ENCODE measurements at regions not wholly inside any gene's neighbourhood (a gene's known extent, or its start where the extent isn't known, plus 50 kb on each side); places are given as distances from the start of the nearest gene placed in this dataset.

GRCh38 chr4:11597506-11597905 lies 168.8 kb upstream of the HS3ST1 start:
- ATAC-seq (no peak), DNase-seq (ENCODE audit: extremely low read depth in 1 of 4, low spot score in 3 of 4) (no peak), FAIRE-seq (no peak)
- no TSS peak for BruUV-seq (replicated peaks)
- Histone ChIP-seq H3K9me1 (ENCODE audit: control insufficient read depth, insufficient read depth, low read length) (no peaks in the 10 kb centered on the region), H3K27ac (ENCODE audit: extremely low read depth, low read depth, low read length) (no peak overlapping the region), H3K27me3 (ENCODE audit: control insufficient read depth in 2 of 2, insufficient read depth in 2 of 2, low read length in 2 of 2) (no peaks in the 10 kb centered on the region), H3K79me2 (ENCODE audit: control insufficient read depth, insufficient read depth, low read length) (no peaks in the 10 kb centered on the region), H2AFZ (ENCODE audit: low read depth, low read length) (no peak overlapping the region), H3K4me1 (replicated peaks in 1 of 2; ENCODE audit: control insufficient read depth in 2 of 2, insufficient read depth in 2 of 2, low read length in 2 of 2) (no peaks in the 10 kb centered on the region), H3K36me3 (ENCODE audit: control insufficient read depth, insufficient read depth, low read length) (no peaks in the 10 kb centered on the region), H4K20me1 (replicated peaks; ENCODE audit: control insufficient read depth, insufficient read depth, low read length) (no peaks in the 10 kb centered on the region), H3K9me3 (replicated peaks; ENCODE audit: control insufficient read depth, insufficient read depth, low read depth, low read length) (no peaks in the 10 kb centered on the region), H3K4me2 (ENCODE audit: insufficient read depth, low read length) (no peak overlapping the region), H3K4me3 (no peak overlapping the region), H3K9ac (ENCODE audit: insufficient read depth in 1 of 2, low read depth in 2 of 2, low read length in 2 of 2) (no peak overlapping the region)
- POLR2A ChIA-PET, result no interaction called here
- intact Hi-C loops (cut with micrococcal nuclease) (no loop called here), in situ Hi-C loops (cut with MboI) (no loop called here)
- TF ChIP-seq GTF3C2 (IDR thresholded peaks at IDR 0.05; ENCODE audit: borderline replicate concordance, extremely low read depth, insufficient read length) (no peak), ESRRA (IDR thresholded peaks at IDR 0.05; ENCODE audit: borderline replicate concordance, low read depth) (no peak), HDGF (IDR thresholded peaks at IDR 0.05) (no peak), NFRKB (IDR thresholded peaks at IDR 0.05; ENCODE audit: low read depth) (no peak), BRD4 (IDR thresholded peaks at IDR 0.05) (no peak)
- 0% methylated on average over 4 of the region's 4 CpGs for WGBS (ENCODE audit: insufficient coverage, low coverage, missing lambda C conversion rate)
- CTCF ChIA-PET (ENCODE audit: low intra/inter-chr PET ratio), result no interaction called here

Measured in K562 (cell line).